Stomach (tissue), 8 donors: ENCODE measurements at regions not wholly inside any gene's neighbourhood (a gene's known extent, or its start where the extent isn't known, plus 50 kb on each side); places are given as distances from the start of the nearest gene placed in this dataset.
A peak's percentile ranks its signal among the peaks of the same experiment; 100 is the strongest.

Source experiments
- DNase-seq, 2 donors: peaks; one replicate each; pipeline versions ENCODE4 v3.0.0 to v3.0.0-alpha.2; 2013 to 2019
- H3K27ac ChIP-seq, 5 donors: fragments of 200-600 bp in 4 of 5; sonication (generic) in 4 of 5; one replicate each; pipeline ENCODE4 v1.5.1; 2013 to 2019; ENCODE audit warnings: mild to moderate bottlenecking in 1 of 5, moderate library complexity in 1 of 5
- H3K27me3 ChIP-seq, 3 donors: fragments of 200-600 bp; sonication (generic); one replicate each; pipeline ENCODE4 v1.5.1; 2017 to 2019; ENCODE audit warnings: mixed run types in 1 of 3
- H3K36me3 ChIP-seq, 4 donors: fragments of 200-600 bp; sonication (generic); 1 replicate in 3 of 4; 2 replicates in 1 of 4; pipeline ENCODE4 v1.5.1; 2016 to 2019
- H3K4me1 ChIP-seq, 4 donors: fragments of 200-600 bp; sonication (generic); one replicate each; pipeline ENCODE4 v1.5.1; 2016 to 2019
- H3K4me3 ChIP-seq, 4 donors: fragments of 200-600 bp; sonication (generic) in 3 of 4; one replicate each; pipeline ENCODE4 v1.5.1; 2016 to 2019; ENCODE audit warnings: mild to moderate bottlenecking in 1 of 4
- H3K9me3 ChIP-seq, 4 donors: fragments of 200-600 bp; sonication (generic); one replicate each; pipeline ENCODE4 v1.5.1; 2016 to 2019
- CTCF ChIP-seq, 7 experiments: fragments of 450-650 bp in 4 of 7; fragments of 200-600 bp in 3 of 7; sonication (generic) in 3 of 7; IDR thresholded peaks; one replicate each; pipeline ENCODE4 v1.5.1; 2016 to 2019; ENCODE audit warnings: antibody characterized with exemption in 7 of 7, control low read depth in 2 of 7, mild to moderate bottlenecking in 1 of 7
- EP300 ChIP-seq: sonication (generic); formaldehyde crosslinking; IDR thresholded peaks from one replicate; pipeline ENCODE4 v1.6.1; 2017; ENCODE audit warnings: antibody characterized with exemption
- POLR2A ChIP-seq, 4 donors: fragments of 450-650 bp; IDR thresholded peaks; one replicate each; pipeline ENCODE4 v1.6.1; 2016; ENCODE audit warnings: antibody characterized with exemption in 4 of 4, control low read depth in 2 of 4, mild to moderate bottlenecking in 1 of 4, moderate library complexity in 1 of 4
- POLR2AphosphoS5 ChIP-seq, 3 donors: sonication (generic); formaldehyde crosslinking; IDR thresholded peaks; one replicate each; pipeline ENCODE4 v1.6.1; 2016; ENCODE audit warnings: antibody characterized with exemption in 3 of 3
- WGBS, 5 donors: extraction: QIAGEN DNeasy Blood & Tissue Kit in 3 of 5; methylation state at CpG; one replicate each; pipeline versions ENCODE4 v1.1.5 to v1.1.7; 2013 to 2018; 5-methylcytosine and 5-hydroxymethylcytosine counted together
- intact Hi-C: fragments of 100-400 bp; cut with DNase I; formaldehyde crosslinking; loops from one replicate; pipeline ENCODE4 v1.15.1; 2023; ENCODE audit warnings: low total_unique reads
- donor health status: healthy with polysubstance abuse.
- donor health status: Bipolar disorder and iron deficiency.
- donor health status: healthy.

GRCh38 chr11:69942333-69942820, 123.2 kb upstream of the FGF3 start:
- TF ChIP-seq CTCF (IDR thresholded peaks at IDR 0.05) (no peak), POLR2A (IDR thresholded peaks at IDR 0.05) (no peak), EP300 (no peak), POLR2AphosphoS5 (IDR thresholded peaks at IDR 0.05) (no peak)
- WGBS, 5 donors = 83 to 90% (median 87%) methylated on average over 9 of the region's 9 CpGs
- intact Hi-C loops = no loop called here
- no peak for DNase-seq
- Histone ChIP-seq H3K27ac (no peak overlapping the region), H3K4me1 (peaks cover 5 to 14% (median 12%) of the 10 kb centered on the region in 4 donors), H3K36me3 (no peaks in the 10 kb centered on the region), H3K27me3 (peaks cover 0 to 28% (median 0%) of the 10 kb centered on the region in 3 donors), H3K4me3 (no peak overlapping the region), H3K9me3 (no peaks in the 10 kb centered on the region)

- peak overlapping the region in 1 of 5 donors; percentile 39 for H3K27ac ChIP-seq
- intact Hi-C loops = no loop called here
- H3K27me3 ChIP-seq = peaks cover 0 to 31% (median 0%) of the 10 kb centered on the region in 3 donors
- WGBS, 5 donors = 65 to 78% (median 72%) methylated on average over 6 of the region's 6 CpGs
- H3K4me3 ChIP-seq = no peak overlapping the region
- DNase-seq = peak; percentile 34 to 64
- no peaks in the 10 kb centered on the region for H3K36me3 ChIP-seq
- no peaks in the 10 kb centered on the region for H3K9me3 ChIP-seq
- TF ChIP-seq EP300 (no peak), POLR2A (IDR thresholded peaks at IDR 0.05) (no peak), CTCF (IDR thresholded peaks at IDR 0.05) (no peak), POLR2AphosphoS5 (IDR thresholded peaks at IDR 0.05) (no peak)
- peaks cover 5 to 17% (median 15%) of the 10 kb centered on the region in 4 donors for H3K4me1 ChIP-seq
Measured at GRCh38 chr11:69943066-69943465, 123.8 kb upstream of the FGF3 start.

- TF ChIP-seq POLR2AphosphoS5 (IDR thresholded peaks at IDR 0.05) (no peak), CTCF (IDR thresholded peaks at IDR 0.05) (no peak), EP300 (no peak), POLR2A (IDR thresholded peaks at IDR 0.05) (no peak)
- H3K9me3 ChIP-seq = no peaks in the 10 kb centered on the region
- H3K4me3 ChIP-seq = no peak overlapping the region
- peaks cover 5 to 20% (median 17%) of the 10 kb centered on the region in 4 donors for H3K4me1 ChIP-seq
- H3K36me3 ChIP-seq = no peaks in the 10 kb centered on the region
- no peak for DNase-seq
- peaks cover 0 to 36% (median 0%) of the 10 kb centered on the region in 3 donors for H3K27me3 ChIP-seq
- 82 to 95% (median 84%) methylated on average over 9 to 11 of the region's 11 CpGs for WGBS, 5 donors
- intact Hi-C loops = no loop called here
- H3K27ac ChIP-seq = peak overlapping the region in 1 of 5 donors; percentile 39
Measured at GRCh38 chr11:69943506-69943905, 124.3 kb upstream of the FGF3 start.

- H3K27me3 ChIP-seq = peaks cover 0 to 43% (median 0%) of the 10 kb centered on the region in 3 donors
- TF ChIP-seq EP300 = no peak
- no peak for TF ChIP-seq POLR2AphosphoS5 (IDR thresholded peaks at IDR 0.05)
- no peak for TF ChIP-seq CTCF (IDR thresholded peaks at IDR 0.05)
- no peak for TF ChIP-seq POLR2A (IDR thresholded peaks at IDR 0.05)
- H3K9me3 ChIP-seq = no peaks in the 10 kb centered on the region
- no peak for DNase-seq
- H3K4me3 ChIP-seq = no peak overlapping the region
- no peaks in the 10 kb centered on the region for H3K36me3 ChIP-seq
- 77 to 90% (median 84%) methylated on average over 8 to 10 of the region's 10 CpGs for WGBS, 5 donors
- H3K27ac ChIP-seq = no peak overlapping the region
- intact Hi-C loops = no loop called here
- H3K4me1 ChIP-seq = peaks cover 11 to 26% (median 18%) of the 10 kb centered on the region in 4 donors
Measured at GRCh38 chr11:69944146-69944795, 125.1 kb upstream of the FGF3 start.
